ENCODE measurements at regions not wholly inside any gene's neighbourhood (a gene's known extent, or its start where the extent isn't known, plus 50 kb on each side); places are given as distances from the start of the nearest gene placed in this dataset.

GRCh38 chrX:25219480-25219879, 203.7 kb upstream of the ARX start:
- ATAC-seq (ENCODE audit: low read depth in 2 of 2) (no peak), DNase-seq (no peak)
- no peak overlapping the region for H3K27ac Mint-ChIP-seq
- Histone ChIP-seq H3K27ac (ENCODE audit: insufficient read depth, low read length, poor library complexity, severe bottlenecking) (no peak overlapping the region), H3K9me3 (ENCODE audit: control insufficient read depth in 2 of 2, low read length in 2 of 2) (no peaks in the 10 kb centered on the region), H3K36me3 (ENCODE audit: control insufficient read depth, insufficient read depth, low read length) (no peaks in the 10 kb centered on the region), H3K27me3 (ENCODE audit: control insufficient read depth, insufficient read depth, low read length) (no peaks in the 10 kb centered on the region), H3K4me1 (ENCODE audit: control insufficient read depth, insufficient read depth, low read length, poor library complexity, severe bottlenecking) (no peaks in the 10 kb centered on the region), H3K4me3 (ENCODE audit: low read depth, low read length) (no peak overlapping the region)
- no peaks in the 10 kb centered on the region for H3K27me3 Mint-ChIP-seq
- H3K36me3 Mint-ChIP-seq: no peaks in the 10 kb centered on the region
- no peaks in the 10 kb centered on the region for H3K4me1 Mint-ChIP-seq
- H3K4me3 Mint-ChIP-seq: no peak overlapping the region
- peaks cover 0 to 4% (median 0%) of the 10 kb centered on the region in 7 donors for H3K9me3 Mint-ChIP-seq

GRCh38 chrX:25213611-25214010, 197.8 kb upstream of the ARX start:
- Histone ChIP-seq H3K27ac (ENCODE audit: insufficient read depth, low read length, poor library complexity, severe bottlenecking) (no peak overlapping the region), H3K36me3 (ENCODE audit: control insufficient read depth, insufficient read depth, low read length) (no peaks in the 10 kb centered on the region), H3K4me1 (ENCODE audit: control insufficient read depth, insufficient read depth, low read length, poor library complexity, severe bottlenecking) (no peaks in the 10 kb centered on the region), H3K4me3 (ENCODE audit: low read depth, low read length) (no peak overlapping the region), H3K27me3 (ENCODE audit: control insufficient read depth, insufficient read depth, low read length) (no peaks in the 10 kb centered on the region), H3K9me3 (ENCODE audit: control insufficient read depth in 2 of 2, low read length in 2 of 2) (no peaks in the 10 kb centered on the region)
- Mint-ChIP-seq H3K4me1 (no peaks in the 10 kb centered on the region), H3K36me3 (no peaks in the 10 kb centered on the region), H3K9me3 (peaks cover 0 to 5% (median 0%) of the 10 kb centered on the region in 7 donors), H3K27me3 (no peaks in the 10 kb centered on the region), H3K4me3 (no peak overlapping the region), H3K27ac (no peak overlapping the region)
- DNase-seq (no peak), ATAC-seq (ENCODE audit: low read depth in 2 of 2) (no peak)

- no peaks in the 10 kb centered on the region for H3K27me3 ChIP-seq (ENCODE audit: control insufficient read depth, insufficient read depth, low read length)
- H3K9me3 ChIP-seq (ENCODE audit: control insufficient read depth in 2 of 2, low read length in 2 of 2): no peaks in the 10 kb centered on the region
- peaks cover 0 to 2% (median 0%) of the 10 kb centered on the region in 7 donors for H3K9me3 Mint-ChIP-seq
Observed at GRCh38 chrX:25207803-25208475, 192.2 kb upstream of the ARX start.

GRCh38 chrX:25206778-25207177, 191.0 kb upstream of the ARX start:
- DNase-seq (no peak), ATAC-seq (ENCODE audit: low read depth in 2 of 2) (no peak)
- Histone ChIP-seq H3K27ac (ENCODE audit: insufficient read depth, low read length, poor library complexity, severe bottlenecking) (no peak overlapping the region), H3K36me3 (ENCODE audit: control insufficient read depth, insufficient read depth, low read length) (no peaks in the 10 kb centered on the region), H3K9me3 (ENCODE audit: control insufficient read depth in 2 of 2, low read length in 2 of 2) (no peaks in the 10 kb centered on the region), H3K4me1 (ENCODE audit: control insufficient read depth, insufficient read depth, low read length, poor library complexity, severe bottlenecking) (no peaks in the 10 kb centered on the region), H3K4me3 (ENCODE audit: low read depth, low read length) (no peak overlapping the region), H3K27me3 (ENCODE audit: control insufficient read depth, insufficient read depth, low read length) (no peaks in the 10 kb centered on the region)
- Mint-ChIP-seq H3K9me3 (peaks cover 0 to 2% (median 0%) of the 10 kb centered on the region in 7 donors), H3K4me3 (no peak overlapping the region), H3K27ac (no peak overlapping the region), H3K27me3 (no peaks in the 10 kb centered on the region), H3K36me3 (no peaks in the 10 kb centered on the region), H3K4me1 (no peaks in the 10 kb centered on the region)

More at GRCh38 chrX:25207803-25208475, 192.2 kb upstream of the ARX start:
- DNase-seq: no peak
- Mint-ChIP-seq H3K36me3 (no peaks in the 10 kb centered on the region), H3K4me1 (no peaks in the 10 kb centered on the region), H3K27ac (no peak overlapping the region), H3K4me3 (no peak overlapping the region), H3K27me3 (no peaks in the 10 kb centered on the region)
- H3K36me3 ChIP-seq (ENCODE audit: control insufficient read depth, insufficient read depth, low read length): no peaks in the 10 kb centered on the region
- no peaks in the 10 kb centered on the region for H3K4me1 ChIP-seq (ENCODE audit: control insufficient read depth, insufficient read depth, low read length, poor library complexity, severe bottlenecking)
- no peak overlapping the region for H3K4me3 ChIP-seq (ENCODE audit: low read depth, low read length)
- ATAC-seq (ENCODE audit: low read depth in 2 of 2): no peak
- no peak overlapping the region for H3K27ac ChIP-seq (ENCODE audit: insufficient read depth, low read length, poor library complexity, severe bottlenecking)

- Histone ChIP-seq H3K4me1 (ENCODE audit: control insufficient read depth, insufficient read depth, low read length, poor library complexity, severe bottlenecking) (no peaks in the 10 kb centered on the region), H3K4me3 (ENCODE audit: low read depth, low read length) (no peak overlapping the region), H3K27me3 (ENCODE audit: control insufficient read depth, insufficient read depth, low read length) (no peaks in the 10 kb centered on the region), H3K9me3 (ENCODE audit: control insufficient read depth in 2 of 2, low read length in 2 of 2) (no peaks in the 10 kb centered on the region), H3K36me3 (ENCODE audit: control insufficient read depth, insufficient read depth, low read length) (no peaks in the 10 kb centered on the region), H3K27ac (ENCODE audit: insufficient read depth, low read length, poor library complexity, severe bottlenecking) (no peak overlapping the region)
- ATAC-seq (ENCODE audit: low read depth in 2 of 2) (no peak), DNase-seq (no peak)
- Mint-ChIP-seq H3K4me3 (no peak overlapping the region), H3K27ac (no peak overlapping the region), H3K27me3 (no peaks in the 10 kb centered on the region), H3K36me3 (no peaks in the 10 kb centered on the region), H3K4me1 (no peaks in the 10 kb centered on the region), H3K9me3 (peaks cover 0 to 2% (median 0%) of the 10 kb centered on the region in 7 donors)
Observed at GRCh38 chrX:25204182-25204581, 188.4 kb upstream of the ARX start.

GRCh38 chrX:25202827-25203226, 187.1 kb upstream of the ARX start:
- Histone ChIP-seq H3K4me3 (ENCODE audit: low read depth, low read length) (no peak overlapping the region), H3K27me3 (ENCODE audit: control insufficient read depth, insufficient read depth, low read length) (no peaks in the 10 kb centered on the region), H3K27ac (ENCODE audit: insufficient read depth, low read length, poor library complexity, severe bottlenecking) (no peak overlapping the region), H3K9me3 (ENCODE audit: control insufficient read depth in 2 of 2, low read length in 2 of 2) (no peaks in the 10 kb centered on the region), H3K4me1 (ENCODE audit: control insufficient read depth, insufficient read depth, low read length, poor library complexity, severe bottlenecking) (no peaks in the 10 kb centered on the region), H3K36me3 (ENCODE audit: control insufficient read depth, insufficient read depth, low read length) (no peaks in the 10 kb centered on the region)
- ATAC-seq (ENCODE audit: low read depth in 2 of 2) (no peak), DNase-seq (no peak)
- Mint-ChIP-seq H3K4me1 (no peaks in the 10 kb centered on the region), H3K9me3 (peaks cover 0 to 5% (median 0%) of the 10 kb centered on the region in 7 donors), H3K27me3 (no peaks in the 10 kb centered on the region), H3K36me3 (no peaks in the 10 kb centered on the region), H3K27ac (no peak overlapping the region), H3K4me3 (no peak overlapping the region)

GRCh38 chrX:25198891-25199290, 183.1 kb upstream of the ARX start:
- Histone ChIP-seq H3K4me3 (ENCODE audit: low read depth, low read length) (no peak overlapping the region), H3K27ac (ENCODE audit: insufficient read depth, low read length, poor library complexity, severe bottlenecking) (no peak overlapping the region), H3K4me1 (ENCODE audit: control insufficient read depth, insufficient read depth, low read length, poor library complexity, severe bottlenecking) (no peaks in the 10 kb centered on the region), H3K27me3 (ENCODE audit: control insufficient read depth, insufficient read depth, low read length) (no peaks in the 10 kb centered on the region), H3K9me3 (ENCODE audit: control insufficient read depth in 2 of 2, low read length in 2 of 2) (no peaks in the 10 kb centered on the region), H3K36me3 (ENCODE audit: control insufficient read depth, insufficient read depth, low read length) (no peaks in the 10 kb centered on the region)
- no peak overlapping the region for H3K27ac Mint-ChIP-seq
- ATAC-seq (ENCODE audit: low read depth in 2 of 2): no peak
- no peak overlapping the region for H3K4me3 Mint-ChIP-seq
- peaks cover 0 to 5% (median 0%) of the 10 kb centered on the region in 7 donors for H3K9me3 Mint-ChIP-seq
- H3K36me3 Mint-ChIP-seq: no peaks in the 10 kb centered on the region
- no peak for DNase-seq
- H3K4me1 Mint-ChIP-seq: no peaks in the 10 kb centered on the region
- H3K27me3 Mint-ChIP-seq: no peaks in the 10 kb centered on the region

- Mint-ChIP-seq H3K27me3 (no peaks in the 10 kb centered on the region), H3K9me3 (peaks cover 0 to 5% (median 0%) of the 10 kb centered on the region in 7 donors), H3K27ac (no peak overlapping the region), H3K36me3 (no peaks in the 10 kb centered on the region), H3K4me1 (no peaks in the 10 kb centered on the region), H3K4me3 (no peak overlapping the region)
- no peaks in the 10 kb centered on the region for H3K4me1 ChIP-seq (ENCODE audit: control insufficient read depth, insufficient read depth, low read length, poor library complexity, severe bottlenecking)
- no peak for ATAC-seq (ENCODE audit: low read depth in 2 of 2)
- H3K27ac ChIP-seq (ENCODE audit: insufficient read depth, low read length, poor library complexity, severe bottlenecking): no peak overlapping the region
- H3K36me3 ChIP-seq (ENCODE audit: control insufficient read depth, insufficient read depth, low read length): no peaks in the 10 kb centered on the region
- H3K9me3 ChIP-seq (ENCODE audit: control insufficient read depth in 2 of 2, low read length in 2 of 2): no peaks in the 10 kb centered on the region
- H3K27me3 ChIP-seq (ENCODE audit: control insufficient read depth, insufficient read depth, low read length): no peaks in the 10 kb centered on the region
- H3K4me3 ChIP-seq (ENCODE audit: low read depth, low read length): no peak overlapping the region
- DNase-seq: no peak
Observed at GRCh38 chrX:25198253-25198652, 182.5 kb upstream of the ARX start.
